ENCODE measurements at regions not wholly inside any gene's neighbourhood (a gene's known extent, or its start where the extent isn't known, plus 50 kb on each side); places are given as distances from the start of the nearest gene placed in this dataset.

DNA sequence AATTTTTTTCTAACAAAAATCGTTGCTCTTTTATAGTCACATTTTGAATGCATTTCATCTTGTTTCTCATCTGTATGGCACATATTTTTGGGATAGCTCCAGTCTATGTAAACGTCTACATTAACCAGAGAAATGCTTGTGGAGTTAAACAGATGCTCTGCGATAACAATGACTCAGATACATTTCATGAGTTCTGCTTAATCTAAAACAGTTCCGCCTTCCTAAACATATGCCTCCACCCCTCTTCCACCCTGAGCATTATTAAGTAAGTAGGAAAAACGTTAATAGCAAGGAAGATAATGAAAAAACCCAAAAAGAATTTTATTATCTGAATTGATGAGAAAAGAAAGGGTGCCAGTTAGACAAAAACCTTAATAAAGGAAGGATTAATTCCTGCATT, 396.1 kb downstream of the TUSC7 start:
- no peaks in the 10 kb centered on the region for H3K27me3 ChIP-seq (ENCODE audit: insufficient read depth, low read depth)
- H3K4me3 ChIP-seq (IDR thresholded peaks at IDR 0.05; ENCODE audit: insufficient read depth, low read depth, low read length) = no peak overlapping the region
- TF ChIP-seq, protein P1, sequence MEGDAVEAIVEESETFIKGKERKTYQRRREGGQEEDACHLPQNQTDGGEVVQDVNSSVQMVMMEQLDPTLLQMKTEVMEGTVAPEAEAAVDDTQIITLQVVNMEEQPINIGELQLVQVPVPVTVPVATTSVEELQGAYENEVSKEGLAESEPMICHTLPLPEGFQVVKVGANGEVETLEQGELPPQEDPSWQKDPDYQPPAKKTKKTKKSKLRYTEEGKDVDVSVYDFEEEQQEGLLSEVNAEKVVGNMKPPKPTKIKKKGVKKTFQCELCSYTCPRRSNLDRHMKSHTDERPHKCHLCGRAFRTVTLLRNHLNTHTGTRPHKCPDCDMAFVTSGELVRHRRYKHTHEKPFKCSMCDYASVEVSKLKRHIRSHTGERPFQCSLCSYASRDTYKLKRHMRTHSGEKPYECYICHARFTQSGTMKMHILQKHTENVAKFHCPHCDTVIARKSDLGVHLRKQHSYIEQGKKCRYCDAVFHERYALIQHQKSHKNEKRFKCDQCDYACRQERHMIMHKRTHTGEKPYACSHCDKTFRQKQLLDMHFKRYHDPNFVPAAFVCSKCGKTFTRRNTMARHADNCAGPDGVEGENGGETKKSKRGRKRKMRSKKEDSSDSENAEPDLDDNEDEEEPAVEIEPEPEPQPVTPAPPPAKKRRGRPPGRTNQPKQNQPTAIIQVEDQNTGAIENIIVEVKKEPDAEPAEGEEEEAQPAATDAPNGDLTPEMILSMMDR (conservative IDR thresholded peaks at IDR 0.05; ENCODE audit: low read depth, low read length) = no peak

DNA sequence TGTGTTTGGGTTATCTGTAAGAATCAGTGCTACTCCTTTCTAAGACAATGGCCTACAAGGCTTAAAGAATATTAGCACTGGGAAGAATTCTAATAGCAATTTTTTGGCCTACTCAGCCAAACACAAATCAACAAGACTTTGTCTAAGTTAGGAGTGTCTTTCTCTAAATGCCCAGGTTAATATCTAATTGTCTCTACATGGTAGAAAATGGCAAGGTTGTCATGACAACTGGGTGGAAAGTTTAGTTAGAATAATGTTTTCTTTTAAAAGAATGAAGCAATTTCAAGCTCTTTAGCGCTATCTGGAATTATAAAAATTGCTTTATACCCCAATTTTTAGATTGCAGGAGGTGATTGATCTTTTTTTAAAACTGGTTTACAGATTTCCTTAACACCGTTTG, 396.8 kb downstream of the TUSC7 start:
- Histone ChIP-seq H3K4me2 (no peak overlapping the region), H3K27me3 (ENCODE audit: insufficient read depth, low read depth) (no peaks in the 10 kb centered on the region), H3K79me2 (ENCODE audit: insufficient read depth, low read depth) (no peaks in the 10 kb centered on the region), H3K36me3 (ENCODE audit: insufficient read depth) (no peaks in the 10 kb centered on the region), H3K27ac (no peak overlapping the region), H3K4me1 (ENCODE audit: low read depth, poor library complexity, severe bottlenecking) (no peaks in the 10 kb centered on the region), H3K9ac (no peak overlapping the region), H4K20me1 (ENCODE audit: insufficient read depth) (no peaks in the 10 kb centered on the region), H3K4me3 (IDR thresholded peaks at IDR 0.05; ENCODE audit: insufficient read depth, low read depth, low read length) (no peak overlapping the region), H2AFZ (ENCODE audit: low read depth) (no peak overlapping the region)
- TF ChIP-seq, protein P1 (conservative IDR thresholded peaks at IDR 0.05; ENCODE audit: low read depth, low read length) = no peak

More for the DNA sequence above, 396.1 kb downstream of the TUSC7 start:
- H4K20me1 ChIP-seq (ENCODE audit: insufficient read depth) = no peaks in the 10 kb centered on the region
- H3K4me2 ChIP-seq = no peak overlapping the region
- no peaks in the 10 kb centered on the region for H3K79me2 ChIP-seq (ENCODE audit: insufficient read depth, low read depth)
- no peak overlapping the region for H3K27ac ChIP-seq
- H3K4me1 ChIP-seq (ENCODE audit: low read depth, poor library complexity, severe bottlenecking) = no peaks in the 10 kb centered on the region
- H3K9ac ChIP-seq = no peak overlapping the region
- H2AFZ ChIP-seq (ENCODE audit: low read depth) = no peak overlapping the region
- H3K36me3 ChIP-seq (ENCODE audit: insufficient read depth) = no peaks in the 10 kb centered on the region

DNA sequence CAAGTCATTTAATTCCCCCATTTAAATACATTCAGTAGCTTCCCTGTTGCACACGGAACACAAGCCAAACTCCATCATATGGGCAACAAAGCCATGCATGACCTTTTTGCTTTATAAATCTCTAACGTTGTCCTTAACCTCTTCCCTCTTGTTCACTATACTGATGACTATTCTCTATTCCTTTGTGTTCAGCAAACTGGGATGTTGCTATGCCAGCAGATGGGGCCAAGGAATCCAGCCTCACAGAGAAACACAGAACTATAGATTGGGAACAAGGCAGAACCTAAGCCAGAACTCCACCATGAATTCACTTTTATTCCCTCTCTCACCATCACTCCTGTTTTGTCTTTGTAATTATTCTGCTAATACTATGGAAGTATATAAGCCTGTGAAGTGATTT, 398.4 kb downstream of the TUSC7 start:
- H3K4me2 ChIP-seq = no peak overlapping the region
- H2AFZ ChIP-seq (ENCODE audit: low read depth) = no peak overlapping the region
- H3K4me1 ChIP-seq (ENCODE audit: low read depth, poor library complexity, severe bottlenecking) = no peaks in the 10 kb centered on the region
- TF ChIP-seq, protein P1 (conservative IDR thresholded peaks at IDR 0.05; ENCODE audit: low read depth, low read length) = no peak
- H4K20me1 ChIP-seq (ENCODE audit: insufficient read depth) = no peaks in the 10 kb centered on the region
- no peaks in the 10 kb centered on the region for H3K27me3 ChIP-seq (ENCODE audit: insufficient read depth, low read depth)
- H3K79me2 ChIP-seq (ENCODE audit: insufficient read depth, low read depth) = no peaks in the 10 kb centered on the region
- H3K27ac ChIP-seq = no peak overlapping the region
- H3K36me3 ChIP-seq (ENCODE audit: insufficient read depth) = no peaks in the 10 kb centered on the region
- H3K4me3 ChIP-seq (IDR thresholded peaks at IDR 0.05; ENCODE audit: insufficient read depth, low read depth, low read length) = no peak overlapping the region
- H3K9ac ChIP-seq = no peak overlapping the region

DNA sequence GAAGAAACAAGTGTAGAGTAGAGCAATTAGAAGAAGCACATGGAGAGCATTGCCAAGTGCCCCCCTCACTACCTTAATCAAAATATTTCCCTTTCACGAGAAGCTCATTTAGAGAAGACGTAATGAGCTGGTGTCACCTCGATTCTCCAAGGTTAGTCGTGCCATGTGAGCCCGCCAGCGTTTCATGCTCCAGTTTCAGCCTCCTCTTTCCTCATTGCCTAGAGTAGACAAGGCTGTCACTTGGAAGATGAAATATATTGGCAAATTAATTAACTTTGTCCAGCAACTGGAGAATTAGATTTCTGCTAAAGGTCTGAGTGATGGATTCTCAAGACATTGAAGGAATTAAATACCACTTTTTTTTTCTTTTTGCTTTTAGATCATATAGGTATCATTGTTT, 399.6 kb downstream of the TUSC7 start:
- Histone ChIP-seq H3K4me2 (no peak overlapping the region), H3K4me3 (IDR thresholded peaks at IDR 0.05; ENCODE audit: insufficient read depth, low read depth, low read length) (no peak overlapping the region), H4K20me1 (ENCODE audit: insufficient read depth) (no peaks in the 10 kb centered on the region), H3K9ac (no peak overlapping the region), H3K36me3 (ENCODE audit: insufficient read depth) (no peaks in the 10 kb centered on the region), H2AFZ (ENCODE audit: low read depth) (no peak overlapping the region), H3K27me3 (ENCODE audit: insufficient read depth, low read depth) (no peaks in the 10 kb centered on the region), H3K27ac (no peak overlapping the region), H3K4me1 (ENCODE audit: low read depth, poor library complexity, severe bottlenecking) (no peaks in the 10 kb centered on the region), H3K79me2 (ENCODE audit: insufficient read depth, low read depth) (no peaks in the 10 kb centered on the region)
- TF ChIP-seq, protein P1 (conservative IDR thresholded peaks at IDR 0.05; ENCODE audit: low read depth, low read length) = no peak

Measured in KMS-11 (cell line).